ENCODE measurements at regions not wholly inside any gene's neighbourhood (a gene's known extent, or its start where the extent isn't known, plus 50 kb on each side); places are given as distances from the start of the nearest gene placed in this dataset.

GRCh38 chr10:4482659-4483058 lies 343.3 kb upstream of the AKR1E2 start:
- DNase-seq (ENCODE audit: low read depth, low spot score): no peak
- ChIA-PET CTCF (no interaction called here), POLR2A (no interaction called here)
- no peak overlapping the region for H3K4me3 ChIP-seq (ENCODE audit: low read depth, low read length)
- TF ChIP-seq, protein P1, sequence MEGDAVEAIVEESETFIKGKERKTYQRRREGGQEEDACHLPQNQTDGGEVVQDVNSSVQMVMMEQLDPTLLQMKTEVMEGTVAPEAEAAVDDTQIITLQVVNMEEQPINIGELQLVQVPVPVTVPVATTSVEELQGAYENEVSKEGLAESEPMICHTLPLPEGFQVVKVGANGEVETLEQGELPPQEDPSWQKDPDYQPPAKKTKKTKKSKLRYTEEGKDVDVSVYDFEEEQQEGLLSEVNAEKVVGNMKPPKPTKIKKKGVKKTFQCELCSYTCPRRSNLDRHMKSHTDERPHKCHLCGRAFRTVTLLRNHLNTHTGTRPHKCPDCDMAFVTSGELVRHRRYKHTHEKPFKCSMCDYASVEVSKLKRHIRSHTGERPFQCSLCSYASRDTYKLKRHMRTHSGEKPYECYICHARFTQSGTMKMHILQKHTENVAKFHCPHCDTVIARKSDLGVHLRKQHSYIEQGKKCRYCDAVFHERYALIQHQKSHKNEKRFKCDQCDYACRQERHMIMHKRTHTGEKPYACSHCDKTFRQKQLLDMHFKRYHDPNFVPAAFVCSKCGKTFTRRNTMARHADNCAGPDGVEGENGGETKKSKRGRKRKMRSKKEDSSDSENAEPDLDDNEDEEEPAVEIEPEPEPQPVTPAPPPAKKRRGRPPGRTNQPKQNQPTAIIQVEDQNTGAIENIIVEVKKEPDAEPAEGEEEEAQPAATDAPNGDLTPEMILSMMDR (IDR thresholded peaks at IDR 0.05; ENCODE audit: insufficient read depth, low read length, missing control alignments): no peak

- POLR2A ChIA-PET: no interaction called here
- no peak for DNase-seq (ENCODE audit: low read depth, low spot score)
- TF ChIP-seq, protein P1 (IDR thresholded peaks at IDR 0.05; ENCODE audit: insufficient read depth, low read length, missing control alignments): no peak
- H3K4me3 ChIP-seq (ENCODE audit: low read depth, low read length): no peak overlapping the region
- CTCF ChIA-PET: no interaction called here
These were observed 344.8 kb upstream of the AKR1E2 start for GRCh38 chr10:4481192-4481591.

DNA sequence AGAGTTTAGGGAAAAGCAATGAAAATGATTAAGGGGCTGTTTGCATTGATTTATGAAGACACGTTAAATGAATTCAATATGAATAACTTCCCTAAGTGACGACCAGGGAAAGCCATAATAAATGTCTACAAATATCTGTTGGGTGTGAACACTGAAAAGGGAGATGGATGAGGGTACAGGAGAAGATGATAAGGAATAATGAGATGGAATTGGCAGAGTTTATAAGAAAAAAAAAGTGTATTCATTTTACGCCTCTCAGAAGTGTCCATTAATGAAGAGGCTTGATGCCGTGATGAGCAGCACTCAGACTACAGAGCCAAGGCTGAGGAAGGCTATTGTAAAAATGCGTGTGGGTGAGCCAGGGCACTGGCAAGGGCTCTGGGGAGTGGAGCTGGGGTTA lies 346.7 kb upstream of the AKR1E2 start:
- ChIA-PET CTCF (interaction anchor here (0.9 kb wide), 1 partner anchor 9 kb away, joined by 3 read pairs; no protein-coding TSS in a partner anchor), POLR2A (no interaction called here)
- TF ChIP-seq, protein P1 (IDR thresholded peaks at IDR 0.05; ENCODE audit: insufficient read depth, low read length, missing control alignments): no peak
- no peak for DNase-seq (ENCODE audit: low read depth, low spot score)
- H3K4me3 ChIP-seq (ENCODE audit: low read depth, low read length): no peak overlapping the region

- TF ChIP-seq, protein P1 (IDR thresholded peaks at IDR 0.05; ENCODE audit: insufficient read depth, low read length, missing control alignments): no peak
- no peak for DNase-seq (ENCODE audit: low read depth, low spot score)
- no peak overlapping the region for H3K4me3 ChIP-seq (ENCODE audit: low read depth, low read length)
- ChIA-PET POLR2A (no interaction called here), CTCF (no interaction called here)
These were observed 348.3 kb upstream of the AKR1E2 start for GRCh38 chr10:4477664-4478063.

- no peak overlapping the region for H3K4me3 ChIP-seq (ENCODE audit: low read depth, low read length)
- CTCF ChIA-PET: no interaction called here
- TF ChIP-seq, protein P1 (IDR thresholded peaks at IDR 0.05; ENCODE audit: insufficient read depth, low read length, missing control alignments): no peak
- no peak for DNase-seq (ENCODE audit: low read depth, low spot score)
- POLR2A ChIA-PET: no interaction called here
These were observed 350.0 kb upstream of the AKR1E2 start for GRCh38 chr10:4475827-4476490.

DNA sequence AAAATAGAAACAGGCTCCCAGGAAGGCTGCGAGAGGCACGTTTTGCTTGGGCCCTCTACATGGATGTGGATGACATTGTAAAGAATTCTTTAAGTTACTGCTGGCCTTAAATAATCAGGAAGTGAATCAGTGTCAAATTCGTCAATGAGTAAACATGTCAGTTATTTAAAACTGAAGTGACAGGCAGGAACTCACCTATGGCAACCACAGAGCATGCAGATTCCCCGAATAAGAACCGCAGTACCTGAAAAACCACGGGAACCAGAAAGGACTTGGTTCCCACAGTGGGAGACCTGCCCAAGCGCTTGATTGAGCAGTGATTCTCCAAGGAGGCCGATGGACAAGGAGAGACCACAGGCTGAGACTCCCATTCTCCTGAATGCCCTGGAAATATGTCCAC lies 351.2 kb upstream of the AKR1E2 start:
- TF ChIP-seq, protein P1 (IDR thresholded peaks at IDR 0.05; ENCODE audit: insufficient read depth, low read length, missing control alignments): no peak
- POLR2A ChIA-PET: no interaction called here

More for the DNA sequence above, 351.2 kb upstream of the AKR1E2 start:
- no peak overlapping the region for H3K4me3 ChIP-seq (ENCODE audit: low read depth, low read length)
- DNase-seq (ENCODE audit: low read depth, low spot score): no peak
- CTCF ChIA-PET: no interaction called here

Data from AG04449 (cell line).